ENCODE measurements at regions not wholly inside any gene's neighbourhood (a gene's known extent, or its start where the extent isn't known, plus 50 kb on each side); places are given as distances from the start of the nearest gene placed in this dataset.
"Not testable (repeated sequence)": the region's sequence is repeated elsewhere in the genome, so short reads cannot be mapped to it uniquely, and the experiment has no call there.

- intact Hi-C loops (cut with DNase I) = loop anchor here (10.0 kb wide), 1 partner anchor 74 kb away; no protein-coding TSS in a partner anchor
- ATAC-seq = no peak
Observed at GRCh38 chrX:69068301-69069085, 96.8 kb downstream of the PJA1 start.

GRCh38 chrX:69067841-69068240, 97.4 kb downstream of the PJA1 start:
- ATAC-seq = no peak
- intact Hi-C loops (cut with DNase I) = loop anchor here (10.0 kb wide), 1 partner anchor 73 kb away; no protein-coding TSS in a partner anchor

More at GRCh38 chrX:69068301-69069085, 96.8 kb downstream of the PJA1 start:
- no peak for DNase-seq (ENCODE audit: missing footprints)

GRCh38 chrX:69066966-69067525, 98.2 kb downstream of the PJA1 start:
- DNase-seq (ENCODE audit: missing footprints) (no peak), ATAC-seq (no peak)
- intact Hi-C loops (cut with DNase I) = loop anchor here (10.0 kb wide), 1 partner anchor 72 kb away; no protein-coding TSS in a partner anchor

More at GRCh38 chrX:69067841-69068240, 97.4 kb downstream of the PJA1 start:
- DNase-seq (ENCODE audit: missing footprints) = no peak

- intact Hi-C loops (cut with DNase I) = loop anchor here (10.0 kb wide), 1 partner anchor 71 kb away; no protein-coding TSS in a partner anchor
- DNase-seq (ENCODE audit: missing footprints) = no peak
- no peak for ATAC-seq
Observed at GRCh38 chrX:69066021-69066757, 99.1 kb downstream of the PJA1 start.

GRCh38 chrX:69065451-69065850, 99.8 kb downstream of the PJA1 start:
- DNase-seq (ENCODE audit: missing footprints) (no peak), ATAC-seq (no peak)
- intact Hi-C loops (cut with DNase I) = loop anchor here (10.0 kb wide), 1 partner anchor 71 kb away; no protein-coding TSS in a partner anchor

DNA sequence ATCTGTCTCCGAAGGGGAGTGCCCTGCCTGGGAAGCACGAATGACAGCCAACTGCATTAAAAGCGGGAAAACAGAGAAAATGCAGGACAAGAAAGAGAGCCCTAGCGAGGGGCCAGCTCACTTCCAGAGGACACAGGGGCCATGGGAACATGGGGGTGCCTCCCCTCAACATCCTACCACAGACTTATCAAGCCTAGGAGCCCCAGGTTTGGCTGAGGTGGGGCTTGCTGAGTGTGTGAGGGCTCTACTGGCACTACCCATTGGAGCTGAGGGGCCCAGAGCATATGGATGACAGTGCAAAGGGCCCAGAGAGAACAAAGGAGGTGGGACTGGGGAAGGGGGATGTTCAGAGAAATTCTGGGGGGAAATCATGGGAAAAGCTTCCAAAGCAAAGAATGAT, 101.8 kb downstream of the PJA1 start:
- intact Hi-C loops (cut with DNase I) = loop anchor here (5.0 to 10.0 kb wide), 2 partner anchors 69 to 141 kb away; no protein-coding TSS in a partner anchor
- DNase-seq (ENCODE audit: missing footprints) (no peak), ATAC-seq (no peak)

DNA sequence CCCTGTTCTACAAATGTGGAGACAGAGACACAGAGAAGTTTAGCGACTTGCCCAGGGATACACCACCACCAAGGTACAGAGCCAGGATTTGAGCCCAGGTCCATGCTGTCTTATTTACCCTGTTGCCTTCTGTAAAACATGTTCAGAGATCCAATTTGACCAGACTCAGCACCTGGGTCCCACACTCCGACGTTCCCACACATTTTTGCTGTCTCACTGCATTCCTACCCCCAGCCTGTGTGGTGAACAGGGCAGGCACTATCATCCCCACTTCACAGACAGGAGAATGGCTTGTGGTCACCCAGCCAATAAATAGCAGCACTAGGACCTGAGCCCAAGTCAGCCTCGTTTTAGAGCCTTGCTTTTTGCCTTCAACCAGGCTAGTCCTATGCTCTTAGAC, 102.8 kb downstream of the PJA1 start:
- DNase-seq (ENCODE audit: missing footprints) (no peak), ATAC-seq (no peak)
- intact Hi-C loops (cut with DNase I) = loop anchor here (5.0 to 10.0 kb wide), 2 partner anchors 68 to 140 kb away; no protein-coding TSS in a partner anchor

- ATAC-seq = peak; percentile 62
- no peak for DNase-seq (ENCODE audit: missing footprints)
- intact Hi-C loops (cut with DNase I) = loop anchor here (1.0 to 10.0 kb wide), 3 partner anchors 66 to 234 kb away; no protein-coding TSS in a partner anchor
Observed at GRCh38 chrX:69060631-69061408, 104.4 kb downstream of the PJA1 start.

- DNase-seq (ENCODE audit: missing footprints) (no peak), ATAC-seq (no peak)
- intact Hi-C loops (cut with DNase I) = no loop called here
Observed at GRCh38 chrX:69055193-69055592, 110.1 kb downstream of the PJA1 start.

GRCh38 chrX:69054497-69054896, 110.8 kb downstream of the PJA1 start:
- intact Hi-C loops (cut with DNase I); ATAC-seq; DNase-seq (ENCODE audit: missing footprints): not testable (repeated sequence)

DNA sequence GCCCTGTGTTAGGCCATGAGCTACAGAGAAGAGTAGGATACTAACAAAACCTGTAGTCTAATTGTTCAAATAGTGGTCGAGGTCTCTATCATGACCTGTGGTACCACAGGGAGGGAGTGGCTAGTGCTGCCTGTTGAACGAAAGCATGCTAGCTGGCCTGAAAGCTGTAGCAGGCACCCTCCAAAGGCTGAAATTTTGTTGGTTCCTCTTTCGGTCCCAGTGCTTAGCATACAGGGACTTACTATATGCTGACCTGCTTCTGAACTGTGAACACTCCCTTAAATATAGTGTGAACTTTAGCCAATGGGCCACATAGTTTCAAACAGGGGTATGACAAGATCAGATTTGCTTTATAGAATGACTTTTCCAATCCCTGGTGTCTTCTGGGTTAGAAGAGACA, 113.4 kb downstream of the PJA1 start:
- ATAC-seq (no peak), DNase-seq (ENCODE audit: missing footprints) (no peak)
- intact Hi-C loops (cut with DNase I) = no loop called here

- intact Hi-C loops (cut with DNase I) = no loop called here
- DNase-seq (ENCODE audit: missing footprints) = no peak
- no peak for ATAC-seq
Observed at GRCh38 chrX:69050051-69050765, 115.0 kb downstream of the PJA1 start.

- DNase-seq (ENCODE audit: missing footprints) (no peak), ATAC-seq (no peak)
- intact Hi-C loops (cut with DNase I) = no loop called here
Observed at GRCh38 chrX:69046996-69047490, 118.2 kb downstream of the PJA1 start.

DNA sequence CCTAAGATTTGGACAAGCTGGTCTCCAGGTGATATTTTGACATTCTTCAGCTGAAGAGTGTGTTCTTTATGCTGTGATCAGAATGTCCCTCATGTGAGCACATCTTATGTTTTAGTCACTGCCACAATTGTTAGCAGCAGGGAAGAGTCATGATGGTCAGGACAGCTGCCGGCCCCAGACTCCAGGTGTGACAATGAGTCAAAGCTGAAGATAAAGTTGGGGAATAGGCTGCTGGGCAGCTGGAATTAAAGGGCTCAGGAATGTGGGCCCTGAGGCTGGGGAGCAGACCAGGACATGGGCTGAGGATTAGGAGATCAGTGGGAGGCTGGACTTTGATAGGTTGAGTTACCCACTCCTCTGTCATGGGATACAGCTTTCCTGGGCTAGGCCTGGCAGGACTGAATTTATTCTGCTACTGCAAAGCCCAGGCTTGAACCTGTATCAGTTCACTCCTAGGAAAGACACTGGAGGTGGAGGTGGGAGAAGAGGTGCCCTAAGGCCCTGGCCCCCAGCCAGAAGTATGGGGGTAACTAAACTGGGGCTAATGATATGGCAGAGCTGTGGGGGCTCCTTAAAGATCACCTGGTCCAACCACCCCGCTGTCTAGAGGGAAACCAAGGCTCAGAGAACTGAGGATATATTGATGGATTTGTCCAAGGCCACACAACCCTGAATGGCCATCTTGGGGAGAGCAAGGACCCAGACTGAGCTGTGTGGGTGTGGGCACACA, 119.5 kb downstream of the PJA1 start:
- ATAC-seq = no peak
- intact Hi-C loops (cut with DNase I) = no loop called here
- no peak for DNase-seq (ENCODE audit: missing footprints)

- no peak for ATAC-seq
- no peak for DNase-seq (ENCODE audit: missing footprints)
- intact Hi-C loops (cut with DNase I) = no loop called here
Observed at GRCh38 chrX:69038816-69039215, 126.4 kb downstream of the PJA1 start.

GRCh38 chrX:69038188-69038587, 127.1 kb downstream of the PJA1 start:
- intact Hi-C loops (cut with DNase I) = no loop called here
- no peak for ATAC-seq

GRCh38 chrX:69037786-69038185, 127.5 kb downstream of the PJA1 start:
- intact Hi-C loops (cut with DNase I) = no loop called here

More at GRCh38 chrX:69038188-69038587, 127.1 kb downstream of the PJA1 start:
- DNase-seq (ENCODE audit: missing footprints) = no peak

More at GRCh38 chrX:69037786-69038185, 127.5 kb downstream of the PJA1 start:
- ATAC-seq = no peak
- no peak for DNase-seq (ENCODE audit: missing footprints)
